Right lobe of liver (tissue), 6 donors: ENCODE measurements at regions not wholly inside any gene's neighbourhood (a gene's known extent, or its start where the extent isn't known, plus 50 kb on each side); places are given as distances from the start of the nearest gene placed in this dataset.

ENCODE experiments used
- ATAC-seq, 4 donors: fragments of 200-7000 bp; cut with Tn5 transposase; one replicate each; pipeline ENCODE4 v1.9.1; 2020; ENCODE audit warnings: mild to moderate bottlenecking in 4 of 4, moderate library complexity in 4 of 4
- DNase-seq, 3 donors: peaks; one replicate each; pipeline ENCODE4 v3.0.0-alpha.2; 2020
- H3K27ac ChIP-seq, 3 donors: fragments of 200-600 bp; one replicate each; pipeline ENCODE4 v1.8.0; 2022
- H3K27me3 ChIP-seq, 2 donors: fragments of 200-600 bp; one replicate each; pipeline ENCODE4 v1.8.0; 2022
- H3K36me3 ChIP-seq, 4 donors: fragments of 200-600 bp; sonication (generic) in 1 of 4; one replicate each; pipeline versions ENCODE4 v1.5.1 to v1.8.0; 2017 to 2022; ENCODE audit warnings: control low read depth in 1 of 4
- H3K4me1 ChIP-seq, 4 donors: fragments of 200-600 bp; sonication (generic) in 1 of 4; one replicate each; pipeline versions ENCODE4 v1.5.1 to v1.8.0; 2017 to 2022; ENCODE audit warnings: control low read depth in 1 of 4
- H3K4me3 ChIP-seq, 3 donors: fragments of 200-600 bp; one replicate each; pipeline ENCODE4 v1.8.0; 2022
- H3K9me3 ChIP-seq, 4 donors: fragments of 200-600 bp; sonication (generic) in 1 of 4; one replicate each; pipeline versions ENCODE4 v1.5.1 to v1.8.0; 2017 to 2022; ENCODE audit warnings: control low read depth in 1 of 4
- POLR2A ChIP-seq: fragments of 450-650 bp; IDR thresholded peaks from one replicate; pipeline ENCODE4 v1.6.1; 2017; ENCODE audit warnings: antibody characterized with exemption, mild to moderate bottlenecking
- WGBS: methylation state at CpG from one replicate; pipeline ENCODE4 v1.1.6; 2018; ENCODE audit warnings: low coverage, low lambda C conversion rate; ENCODE audit not compliant: insufficient coverage; ENCODE audit errors: missing lambda C conversion rate; 5-methylcytosine and 5-hydroxymethylcytosine counted together
- intact Hi-C, 2 donors: fragments of 100-400 bp; cut with DNase I; formaldehyde crosslinking; loops; one replicate each; pipeline versions ENCODE4 v1.11.2 to v1.14.1; 2022
- TF ChIP-seq, protein P1 (sequence below), 4 donors: fragments of 200-600 bp in 3 of 4; fragments of 450-650 bp in 1 of 4; IDR thresholded peaks; one replicate each; pipeline versions ENCODE4 v1.5.1 to v1.8.0; 2016 to 2022; ENCODE audit warnings: antibody characterized with exemption in 4 of 4, mild to moderate bottlenecking in 2 of 4
- donor health status: DM: no; HTN: yes; CAD: no.
- donor health status: DM: no; HTN: no; CAD: no.
- donor health status: DM: no; HTN: no; CAD: no.
- donor health status: DM: no; HTN: yes; CAD: no.
- donor health status: DM: no; HTN: yes; CAD: no.

- no peak for TF ChIP-seq POLR2A
- TF ChIP-seq, protein P1, sequence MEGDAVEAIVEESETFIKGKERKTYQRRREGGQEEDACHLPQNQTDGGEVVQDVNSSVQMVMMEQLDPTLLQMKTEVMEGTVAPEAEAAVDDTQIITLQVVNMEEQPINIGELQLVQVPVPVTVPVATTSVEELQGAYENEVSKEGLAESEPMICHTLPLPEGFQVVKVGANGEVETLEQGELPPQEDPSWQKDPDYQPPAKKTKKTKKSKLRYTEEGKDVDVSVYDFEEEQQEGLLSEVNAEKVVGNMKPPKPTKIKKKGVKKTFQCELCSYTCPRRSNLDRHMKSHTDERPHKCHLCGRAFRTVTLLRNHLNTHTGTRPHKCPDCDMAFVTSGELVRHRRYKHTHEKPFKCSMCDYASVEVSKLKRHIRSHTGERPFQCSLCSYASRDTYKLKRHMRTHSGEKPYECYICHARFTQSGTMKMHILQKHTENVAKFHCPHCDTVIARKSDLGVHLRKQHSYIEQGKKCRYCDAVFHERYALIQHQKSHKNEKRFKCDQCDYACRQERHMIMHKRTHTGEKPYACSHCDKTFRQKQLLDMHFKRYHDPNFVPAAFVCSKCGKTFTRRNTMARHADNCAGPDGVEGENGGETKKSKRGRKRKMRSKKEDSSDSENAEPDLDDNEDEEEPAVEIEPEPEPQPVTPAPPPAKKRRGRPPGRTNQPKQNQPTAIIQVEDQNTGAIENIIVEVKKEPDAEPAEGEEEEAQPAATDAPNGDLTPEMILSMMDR (IDR thresholded peaks at IDR 0.05): no peak
- Histone ChIP-seq H3K36me3 (no peaks in the 10 kb centered on the region), H3K4me3 (no peak overlapping the region), H3K27me3 (no peaks in the 10 kb centered on the region), H3K9me3 (no peaks in the 10 kb centered on the region), H3K27ac (no peak overlapping the region), H3K4me1 (no peaks in the 10 kb centered on the region)
- ATAC-seq (no peak), DNase-seq (no peak)
- intact Hi-C loops: no loop called here
- WGBS: 100% methylated on average over 1 of the region's 2 CpGs
Measured at GRCh38 chr6:147699140-147699539, 190.7 kb downstream of the SAMD5 start.

DNA sequence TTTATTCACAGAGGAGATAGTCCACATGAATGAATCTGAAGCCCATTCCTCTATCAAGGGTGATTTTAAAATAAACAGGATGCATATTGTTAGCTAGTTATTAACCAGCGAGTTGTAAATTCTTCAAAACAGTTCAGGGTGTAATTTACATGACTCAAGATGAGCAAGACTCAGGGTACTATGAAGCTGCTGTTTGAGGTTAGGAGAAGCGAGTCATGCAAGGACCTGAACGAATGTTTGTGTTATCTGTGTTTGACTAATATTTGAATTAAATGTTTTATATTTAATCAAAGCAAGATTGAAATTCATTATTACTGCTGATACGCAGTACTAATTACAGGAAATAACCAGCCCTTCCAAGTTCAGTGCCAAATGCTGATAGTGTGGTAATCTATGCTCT is 191.1 kb downstream of the SAMD5 start:
- no peaks in the 10 kb centered on the region for H3K27me3 ChIP-seq
- no peaks in the 10 kb centered on the region for H3K36me3 ChIP-seq
- no peak for ATAC-seq
- H3K4me3 ChIP-seq: no peak overlapping the region
- intact Hi-C loops: no loop called here
- no peak overlapping the region for H3K27ac ChIP-seq
- 48% methylated on average over 4 of the region's 4 CpGs for WGBS
- DNase-seq: no peak
- no peak for TF ChIP-seq POLR2A
- TF ChIP-seq, protein P1 (IDR thresholded peaks at IDR 0.05): no peak
- H3K4me1 ChIP-seq: no peaks in the 10 kb centered on the region
- no peaks in the 10 kb centered on the region for H3K9me3 ChIP-seq

DNA sequence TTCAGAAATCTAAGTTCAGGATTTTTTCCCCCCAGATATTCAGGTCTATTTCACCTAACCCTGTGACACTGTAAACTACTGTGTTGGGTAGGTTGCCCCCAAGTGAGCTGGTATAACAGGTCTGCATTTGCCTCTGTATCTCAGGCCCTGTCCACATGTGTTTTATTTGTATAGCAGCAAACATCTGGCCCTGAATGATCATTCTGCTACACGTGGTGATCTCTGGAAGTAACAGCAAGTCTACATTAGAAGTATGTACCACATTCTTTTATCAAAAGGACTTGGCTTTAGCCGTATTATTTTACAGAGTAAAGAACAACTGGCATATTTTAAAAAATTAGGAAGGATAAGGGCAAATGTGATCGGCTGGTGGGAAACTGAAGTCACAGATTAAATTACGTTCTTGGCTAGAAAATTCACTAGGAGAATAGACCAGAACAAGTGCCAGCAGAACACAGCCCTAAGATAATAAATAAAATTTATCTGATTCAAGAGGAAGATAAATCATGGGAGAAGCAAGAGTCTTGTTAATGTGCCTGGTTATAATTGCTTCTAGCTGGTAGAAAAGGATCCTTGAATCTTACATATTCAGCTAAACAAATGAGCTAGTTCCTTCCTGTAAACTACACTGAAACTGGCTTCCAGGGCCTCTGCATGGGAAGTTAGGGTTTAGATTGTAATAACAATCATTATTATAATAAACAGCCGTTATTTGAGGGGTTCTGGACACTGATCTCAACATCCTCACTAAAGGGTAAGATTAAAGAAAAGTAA is 192.1 kb downstream of the SAMD5 start:
- intact Hi-C loops: no loop called here
- H3K9me3 ChIP-seq: no peaks in the 10 kb centered on the region
- no peak overlapping the region for H3K27ac ChIP-seq
- H3K27me3 ChIP-seq: no peaks in the 10 kb centered on the region
- ATAC-seq: no peak
- H3K4me1 ChIP-seq: no peaks in the 10 kb centered on the region
- no peak for DNase-seq
- TF ChIP-seq, protein P1 (IDR thresholded peaks at IDR 0.05): no peak
- no peak for TF ChIP-seq POLR2A
- no peaks in the 10 kb centered on the region for H3K36me3 ChIP-seq
- WGBS: 51% methylated on average over 5 of the region's 5 CpGs
- H3K4me3 ChIP-seq: no peak overlapping the region

DNA sequence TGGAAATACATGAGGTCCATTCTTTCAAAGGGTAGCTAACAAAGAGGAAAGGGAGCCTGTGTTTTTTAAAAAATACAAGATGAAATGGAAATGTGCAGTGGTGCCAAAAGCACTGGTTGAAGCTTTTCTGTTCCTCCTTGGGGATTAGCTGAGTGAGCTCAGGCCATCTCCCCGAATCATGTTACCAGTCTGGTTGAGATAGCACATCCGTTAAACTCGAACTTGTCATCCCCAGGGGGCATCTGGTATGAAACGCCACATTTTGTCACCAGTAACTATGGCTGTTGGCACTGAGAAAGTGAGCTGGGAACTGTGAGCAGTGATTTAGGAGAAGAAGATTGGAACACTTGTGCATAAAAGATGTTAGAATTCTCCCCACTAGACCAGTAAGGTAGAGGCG is 196.2 kb downstream of the SAMD5 start:
- intact Hi-C loops: no loop called here
- no peak for ATAC-seq
- TF ChIP-seq POLR2A: no peak
- TF ChIP-seq, protein P1 (IDR thresholded peaks at IDR 0.05): no peak
- H3K27ac ChIP-seq: no peak overlapping the region
- H3K27me3 ChIP-seq: no peaks in the 10 kb centered on the region
- H3K9me3 ChIP-seq: no peaks in the 10 kb centered on the region
- DNase-seq: no peak
- H3K4me3 ChIP-seq: no peak overlapping the region
- H3K36me3 ChIP-seq: no peaks in the 10 kb centered on the region
- H3K4me1 ChIP-seq: no peaks in the 10 kb centered on the region
- WGBS: 92% methylated on average over 4 of the region's 5 CpGs

DNA sequence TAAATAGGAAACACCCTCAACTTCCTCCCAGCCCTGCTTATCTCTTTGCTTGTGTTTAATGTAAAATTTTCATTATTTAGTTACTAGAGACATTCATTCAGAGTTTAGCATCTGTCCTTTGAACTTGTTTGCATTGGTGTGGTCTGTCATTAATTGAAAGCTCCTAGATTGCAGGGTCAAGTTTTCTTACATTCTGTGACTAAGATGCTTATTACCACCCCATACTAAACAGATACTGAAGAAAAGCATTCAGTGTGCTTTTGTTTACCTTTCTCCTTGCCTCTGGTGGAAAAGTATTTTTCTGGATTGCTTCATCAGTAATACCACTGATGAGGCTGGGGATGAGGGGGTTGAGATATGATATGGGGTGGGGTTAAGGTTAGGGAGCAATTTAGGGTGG is 199.0 kb downstream of the SAMD5 start:
- Histone ChIP-seq H3K27ac (no peak overlapping the region), H3K27me3 (no peaks in the 10 kb centered on the region), H3K4me1 (no peaks in the 10 kb centered on the region), H3K9me3 (no peaks in the 10 kb centered on the region), H3K36me3 (no peaks in the 10 kb centered on the region), H3K4me3 (no peak overlapping the region)
- ATAC-seq: no peak
- TF ChIP-seq, protein P1 (IDR thresholded peaks at IDR 0.05): no peak
- no peak for TF ChIP-seq POLR2A
- intact Hi-C loops: no loop called here
- no peak for DNase-seq
